Mucosa of rectum (tissue), 2 donors: ENCODE measurements at regions not wholly inside any gene's neighbourhood (a gene's known extent, or its start where the extent isn't known, plus 50 kb on each side); places are given as distances from the start of the nearest gene placed in this dataset.
"Not testable (repeated sequence)": the region's sequence is repeated elsewhere in the genome, so short reads cannot be mapped to it uniquely, and the experiment has no call there.

Experiments used
- H3K27ac ChIP-seq, 2 donors: one replicate each; pipeline ENCODE4 v1.7.0; 2013; ENCODE audit warnings: inconsistent platforms in 2 of 2, low read depth in 2 of 2, low read length in 2 of 2
- H3K27me3 ChIP-seq, 2 donors: one replicate each; pipeline ENCODE4 v1.7.0; 2013; ENCODE audit warnings: low read length in 2 of 2; ENCODE audit not compliant: control insufficient read depth in 2 of 2, insufficient read depth in 2 of 2
- H3K36me3 ChIP-seq, 2 donors: one replicate each; pipeline ENCODE4 v1.7.0; 2013; ENCODE audit warnings: low read length in 2 of 2; ENCODE audit not compliant: control insufficient read depth in 2 of 2, insufficient read depth in 2 of 2
- H3K4me1 ChIP-seq, 2 donors: one replicate each; pipeline ENCODE4 v1.7.0; 2013; ENCODE audit warnings: low read length in 2 of 2, mild to moderate bottlenecking in 1 of 2; ENCODE audit not compliant: control insufficient read depth in 2 of 2, insufficient read depth in 2 of 2
- H3K4me3 ChIP-seq, 2 donors: one replicate each; pipeline ENCODE4 v1.7.0; 2013; ENCODE audit warnings: low read length in 2 of 2
- H3K9ac ChIP-seq, 2 donors: one replicate each; pipeline ENCODE4 v1.7.0; 2013; ENCODE audit warnings: low read length in 2 of 2, low read depth in 1 of 2, mild to moderate bottlenecking in 1 of 2
- H3K9me3 ChIP-seq, 2 donors: one replicate each; pipeline ENCODE4 v1.7.0; 2013; ENCODE audit warnings: low read length in 2 of 2; ENCODE audit not compliant: control insufficient read depth in 2 of 2
- donor health status: healthy.
- donor health status: Normal muscosa, but diverticular disease.

DNA sequence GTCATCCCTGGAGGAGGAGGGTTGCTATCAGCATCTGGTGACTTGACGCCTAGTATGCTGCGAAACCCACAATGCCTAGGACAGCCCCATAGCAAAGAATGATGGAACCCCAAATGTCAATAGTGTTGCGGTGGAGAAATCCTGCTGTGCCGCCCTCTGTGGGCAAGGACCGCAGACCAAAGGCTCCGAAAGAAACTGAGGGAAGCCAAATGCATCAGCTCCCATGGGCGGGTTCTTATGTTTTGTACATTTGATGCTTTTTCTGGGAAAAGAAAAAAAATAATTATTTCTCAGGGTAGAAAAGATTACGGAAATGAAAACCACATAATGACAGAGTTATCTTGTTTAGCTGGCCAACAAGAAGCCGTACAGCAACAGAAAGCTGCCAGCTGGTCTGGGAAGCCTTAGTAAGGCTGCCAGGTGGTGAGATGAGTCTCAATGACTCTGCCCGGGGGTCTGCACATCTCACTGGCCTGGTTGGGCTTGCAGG lies 95.0 kb upstream of the TBL1X start:
- H3K27ac ChIP-seq: no peak overlapping the region

DNA sequence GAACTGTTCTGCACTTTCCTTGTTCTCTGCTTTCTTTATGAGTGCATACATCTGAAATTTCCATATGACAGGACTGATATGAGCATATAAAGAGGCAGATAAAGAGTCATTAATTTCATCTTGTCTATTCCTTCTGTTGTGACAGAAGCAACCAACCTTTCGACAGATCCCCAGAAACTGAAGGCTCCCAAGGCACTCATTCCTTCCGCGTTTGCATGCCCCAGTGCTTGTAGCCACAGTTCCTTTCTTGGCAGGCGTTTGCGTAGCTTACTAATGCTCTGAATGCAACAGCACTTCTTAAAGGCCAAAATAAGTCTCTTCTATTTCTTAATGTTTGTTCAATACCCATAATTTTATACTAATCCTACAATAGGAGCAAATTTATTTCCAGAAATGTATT lies 94.0 kb upstream of the TBL1X start:
- Histone ChIP-seq H3K4me1 (peaks cover 0 to 8% of the 10 kb centered on the region in 2 donors), H3K4me3 (no peak overlapping the region), H3K27ac (no peak overlapping the region), H3K9me3 (no peaks in the 10 kb centered on the region), H3K36me3 (no peaks in the 10 kb centered on the region), H3K27me3 (no peaks in the 10 kb centered on the region), H3K9ac (no peak overlapping the region)

More for the DNA sequence above, 95.0 kb upstream of the TBL1X start:
- Histone ChIP-seq H3K4me3 (no peak overlapping the region), H3K9ac (no peak overlapping the region), H3K4me1 (peaks cover 0 to 8% of the 10 kb centered on the region in 2 donors), H3K27me3 (no peaks in the 10 kb centered on the region), H3K36me3 (no peaks in the 10 kb centered on the region), H3K9me3 (no peaks in the 10 kb centered on the region)

DNA sequence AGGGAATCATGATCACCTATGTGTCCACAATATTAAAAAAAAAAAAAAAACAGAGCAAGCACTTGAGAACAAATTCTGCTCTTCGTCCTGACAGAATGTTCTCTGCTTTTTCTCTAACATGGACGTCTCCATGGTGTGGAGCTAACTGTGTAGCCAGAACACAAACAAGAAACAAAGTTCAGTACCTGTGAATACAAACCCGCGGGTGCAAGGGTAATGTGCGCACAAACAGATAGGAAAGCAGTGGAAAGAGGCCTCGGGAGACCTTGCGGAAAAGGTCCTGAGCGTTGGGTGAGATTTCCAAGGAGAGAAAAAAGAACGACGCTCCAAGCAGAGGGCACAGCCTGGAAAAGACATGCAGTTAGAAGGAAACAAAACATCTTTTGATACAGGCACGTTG lies 92.0 kb upstream of the TBL1X start:
- Histone ChIP-seq H3K4me1 (peaks cover 0 to 8% of the 10 kb centered on the region in 2 donors), H3K4me3 (no peak overlapping the region), H3K27me3 (no peaks in the 10 kb centered on the region), H3K9me3 (no peaks in the 10 kb centered on the region), H3K9ac (no peak overlapping the region), H3K36me3 (no peaks in the 10 kb centered on the region), H3K27ac (no peak overlapping the region)

- Histone ChIP-seq H3K9me3 (no peaks in the 10 kb centered on the region), H3K27me3 (no peaks in the 10 kb centered on the region)
Measured at GRCh38 chrX:9373789-9374188, 91.1 kb upstream of the TBL1X start.

DNA sequence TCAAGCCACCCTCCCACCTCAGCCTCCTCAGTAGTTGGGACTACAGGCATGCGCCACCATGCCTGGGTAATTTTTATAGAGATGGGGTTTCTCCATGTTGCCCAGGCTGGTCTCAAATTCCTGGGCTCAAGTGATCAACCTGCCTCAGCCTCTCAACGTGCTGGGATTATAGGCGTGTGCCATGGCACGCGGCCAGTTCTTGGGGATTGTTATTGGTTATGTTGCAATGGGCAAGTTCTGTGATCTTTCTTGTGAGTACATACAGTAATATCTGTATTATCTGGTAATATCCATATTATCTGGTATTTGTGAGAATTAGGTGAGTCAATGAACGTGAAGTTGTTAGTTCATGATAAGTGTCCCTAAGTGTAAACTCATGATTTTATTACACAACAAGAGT lies 90.3 kb upstream of the TBL1X start:
- Histone ChIP-seq H3K4me3 (no peak overlapping the region), H3K36me3 (no peaks in the 10 kb centered on the region), H3K27me3 (no peaks in the 10 kb centered on the region), H3K9ac (no peak overlapping the region), H3K9me3 (no peaks in the 10 kb centered on the region), H3K27ac (no peak overlapping the region), H3K4me1 (peaks cover 2 to 16% of the 10 kb centered on the region in 2 donors)

More at GRCh38 chrX:9373789-9374188, 91.1 kb upstream of the TBL1X start:
- Histone ChIP-seq H3K9ac (no peak overlapping the region), H3K4me1 (peaks cover 2 to 9% of the 10 kb centered on the region in 2 donors), H3K27ac (no peak overlapping the region), H3K36me3 (no peaks in the 10 kb centered on the region), H3K4me3 (no peak overlapping the region)

DNA sequence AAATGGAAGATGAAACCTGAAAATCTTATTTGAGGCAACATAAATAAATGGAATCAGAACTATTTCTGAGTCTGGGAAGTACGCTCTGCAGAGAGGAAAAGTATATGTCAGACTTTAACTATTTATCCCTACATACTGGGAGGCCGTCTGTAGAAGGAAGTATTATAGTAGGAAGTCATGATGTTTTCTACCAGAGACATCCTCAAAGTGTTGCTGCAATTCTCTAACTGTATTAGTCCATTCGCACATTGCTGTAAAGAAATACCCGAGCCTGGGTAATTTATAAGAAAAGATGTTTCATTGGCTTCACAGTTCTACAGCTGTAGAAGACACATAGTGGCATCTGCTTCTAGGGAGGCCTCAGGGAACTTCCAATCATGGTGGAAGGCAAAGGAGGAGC lies 88.7 kb upstream of the TBL1X start:
- Histone ChIP-seq H3K9me3 (no peaks in the 10 kb centered on the region), H3K27ac (no peak overlapping the region), H3K9ac (no peak overlapping the region), H3K4me3 (no peak overlapping the region), H3K36me3 (no peaks in the 10 kb centered on the region), H3K4me1 (peaks cover 11 to 24% of the 10 kb centered on the region in 2 donors), H3K27me3 (no peaks in the 10 kb centered on the region)

- not testable (repeated sequence) for H3K9ac ChIP-seq, H3K9me3 ChIP-seq, H3K27ac ChIP-seq, H3K27me3 ChIP-seq, H3K36me3 ChIP-seq, H3K4me3 ChIP-seq
- peaks cover 11 to 24% of the 10 kb centered on the region in 2 donors for H3K4me1 ChIP-seq
Measured at GRCh38 chrX:9377216-9377615, 87.6 kb upstream of the TBL1X start.

- H3K4me3 ChIP-seq: no peak overlapping the region
- H3K4me1 ChIP-seq: peaks cover 11 to 19% of the 10 kb centered on the region in 2 donors
- peak overlapping the region; percentile 13 to 24 for H3K27ac ChIP-seq
- H3K9ac ChIP-seq: no peak overlapping the region
- no peaks in the 10 kb centered on the region for H3K9me3 ChIP-seq
- H3K27me3 ChIP-seq: no peaks in the 10 kb centered on the region
- H3K36me3 ChIP-seq: no peaks in the 10 kb centered on the region
Measured at GRCh38 chrX:9378980-9379696, 85.7 kb upstream of the TBL1X start.

DNA sequence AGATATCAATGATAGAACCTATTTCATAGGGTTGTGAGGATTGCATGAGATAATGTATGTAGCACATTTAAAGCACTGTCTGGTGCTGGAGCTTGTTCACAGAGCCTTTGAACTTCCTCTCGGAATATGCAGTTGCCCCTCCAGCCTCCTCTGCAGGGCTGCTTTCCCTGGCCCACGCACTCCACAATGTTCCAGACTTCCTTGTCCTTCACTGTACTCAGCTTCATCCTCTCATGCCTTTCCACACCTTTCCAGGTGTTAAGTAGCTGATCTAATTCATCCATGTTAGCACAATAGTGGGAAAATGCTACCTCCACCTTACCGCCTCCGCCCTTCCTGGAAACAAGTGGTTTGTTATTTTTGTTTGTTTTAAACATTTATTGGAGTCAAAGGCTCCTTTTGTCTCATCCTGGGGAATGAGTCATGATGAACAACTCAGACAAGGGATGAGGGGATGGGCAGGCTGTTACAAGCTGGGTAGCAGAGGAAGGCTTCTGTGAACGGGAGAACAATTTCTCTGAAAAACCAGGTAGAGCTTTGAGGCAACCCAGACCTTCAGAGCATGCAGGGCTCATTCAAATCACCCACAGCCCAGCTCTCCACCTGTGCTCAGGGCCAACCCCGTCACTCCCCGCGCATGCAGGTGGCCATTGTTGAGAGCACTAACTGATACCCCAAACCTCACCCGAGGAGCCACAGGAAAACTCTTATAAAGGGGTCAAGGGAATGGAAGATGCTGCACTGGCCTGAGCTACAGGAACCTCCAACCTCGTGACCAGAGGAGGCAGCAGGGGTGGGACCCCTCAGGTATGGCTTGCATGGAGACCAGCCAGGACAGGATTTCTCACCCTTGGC lies 84.9 kb upstream of the TBL1X start:
- H3K36me3 ChIP-seq: no peaks in the 10 kb centered on the region
- H3K4me1 ChIP-seq: peaks cover 11 to 16% of the 10 kb centered on the region in 2 donors
- H3K9me3 ChIP-seq: no peaks in the 10 kb centered on the region
- H3K27me3 ChIP-seq: no peaks in the 10 kb centered on the region
- H3K27ac ChIP-seq: peak overlapping the region; percentile 13 to 24
- H3K9ac ChIP-seq: no peak overlapping the region
- no peak overlapping the region for H3K4me3 ChIP-seq

- Histone ChIP-seq H3K9me3 (no peaks in the 10 kb centered on the region), H3K4me1 (peaks cover 9 to 16% of the 10 kb centered on the region in 2 donors), H3K36me3 (no peaks in the 10 kb centered on the region), H3K27ac (no peak overlapping the region), H3K27me3 (no peaks in the 10 kb centered on the region), H3K9ac (no peak overlapping the region), H3K4me3 (no peak overlapping the region)
Measured at GRCh38 chrX:9383655-9384054, 81.2 kb upstream of the TBL1X start.
